ENCODE measurements at regions not wholly inside any gene's neighbourhood (a gene's known extent, or its start where the extent isn't known, plus 50 kb on each side); places are given as distances from the start of the nearest gene placed in this dataset.

DNA sequence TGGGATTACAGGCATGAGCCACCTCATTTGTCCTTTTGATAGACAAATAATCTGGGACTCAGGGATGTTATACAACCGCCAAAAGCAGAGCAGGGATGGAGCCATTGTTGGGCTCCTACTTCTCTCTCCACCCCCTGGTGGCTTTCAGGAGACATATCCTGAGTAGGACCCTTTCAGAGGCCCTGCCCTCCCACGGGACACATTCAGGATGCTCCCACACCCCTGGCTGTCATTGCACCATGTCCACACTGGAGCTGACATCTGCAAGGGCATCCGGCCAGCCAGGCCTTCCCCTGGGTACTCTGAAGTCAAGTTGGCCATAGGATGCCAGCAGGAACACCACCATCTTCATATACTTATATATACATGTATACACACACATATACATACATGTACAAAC, 181.8 kb downstream of the SYK start:
- Histone ChIP-seq H3K4me2 (no peak overlapping the region), H3K9me3 (no peaks in the 10 kb centered on the region), H3F3A (replicated peaks; ENCODE audit: insufficient read depth) (no peaks in the 10 kb centered on the region), H3K9ac (no peak overlapping the region), H3K79me2 (ENCODE audit: insufficient read depth) (no peaks in the 10 kb centered on the region), H3K4me1 (ENCODE audit: control insufficient read depth in 1 of 2, insufficient read depth in 2 of 2, low read depth in 1 of 2, low read length in 1 of 2) (0 out of 4 replicates have a peak, but pooled peaks cover 0 to 3% of the 10 kb centered on the region in 2 experiments), H3K36me3 (replicated peaks in 1 of 2; ENCODE audit: control insufficient read depth in 1 of 2, insufficient read depth in 2 of 2, low read length in 1 of 2) (no peaks in the 10 kb centered on the region), H3K4me3 (ENCODE audit: low read depth in 2 of 2, low read length in 1 of 2) (no peak overlapping the region), H3K9me2 (no peaks in the 10 kb centered on the region), H3K27me3 (ENCODE audit: insufficient read depth) (no peaks in the 10 kb centered on the region), H4K20me1 (ENCODE audit: insufficient read depth) (no peaks in the 10 kb centered on the region), H2AFZ (ENCODE audit: low read depth) (no peak overlapping the region), H3K27ac (ENCODE audit: low read depth in 2 of 2, low read length in 1 of 2) (no peak overlapping the region)
- no peak for TF ChIP-seq SIN3A (IDR thresholded peaks at IDR 0.05; ENCODE audit: borderline replicate concordance, low read depth, low read length)
- no peak for TF ChIP-seq CHD2 (IDR thresholded peaks at IDR 0.05; ENCODE audit: low read length, partially characterized antibody)
- TF ChIP-seq, protein P1, sequence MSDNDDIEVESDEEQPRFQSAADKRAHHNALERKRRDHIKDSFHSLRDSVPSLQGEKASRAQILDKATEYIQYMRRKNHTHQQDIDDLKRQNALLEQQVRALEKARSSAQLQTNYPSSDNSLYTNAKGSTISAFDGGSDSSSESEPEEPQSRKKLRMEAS (IDR thresholded peaks at IDR 0.05; ENCODE audit: low read depth), result no peak
- no peak for TF ChIP-seq TCF12 (IDR thresholded peaks at IDR 0.05)
- TF ChIP-seq, protein P2, sequence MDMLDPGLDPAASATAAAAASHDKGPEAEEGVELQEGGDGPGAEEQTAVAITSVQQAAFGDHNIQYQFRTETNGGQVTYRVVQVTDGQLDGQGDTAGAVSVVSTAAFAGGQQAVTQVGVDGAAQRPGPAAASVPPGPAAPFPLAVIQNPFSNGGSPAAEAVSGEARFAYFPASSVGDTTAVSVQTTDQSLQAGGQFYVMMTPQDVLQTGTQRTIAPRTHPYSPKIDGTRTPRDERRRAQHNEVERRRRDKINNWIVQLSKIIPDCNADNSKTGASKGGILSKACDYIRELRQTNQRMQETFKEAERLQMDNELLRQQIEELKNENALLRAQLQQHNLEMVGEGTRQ (IDR thresholded peaks at IDR 0.05; ENCODE audit: borderline replicate concordance, low read depth, low read length), result no peak
- no peak for TF ChIP-seq RXRA (IDR thresholded peaks at IDR 0.05; ENCODE audit: borderline replicate concordance, low read depth)
- DNase-seq, result no peak
- 66% methylated on average over 2 of the region's 3 CpGs for WGBS (ENCODE audit: low lambda C conversion rate)
- CTCF ChIA-PET, result no interaction called here
- POLR2A ChIA-PET, result no interaction called here

DNA sequence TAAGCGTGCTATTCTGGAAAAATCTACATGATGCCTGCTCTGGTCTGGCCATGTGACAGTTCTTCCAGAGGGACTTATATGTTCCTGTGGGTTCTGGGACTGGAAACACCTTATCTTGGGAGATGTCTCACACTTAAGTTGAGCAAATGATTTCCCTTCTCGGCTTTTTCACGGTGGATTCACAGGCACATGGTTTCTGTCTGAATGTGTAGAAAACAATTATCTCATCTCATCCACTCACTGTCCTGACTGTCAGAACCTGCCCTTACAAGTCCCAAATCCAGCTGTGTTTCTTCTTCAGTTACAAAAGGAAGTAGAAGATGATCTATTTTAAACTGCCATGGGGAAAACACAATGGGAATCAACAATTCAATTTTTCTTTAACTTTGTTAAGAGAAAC, 184.0 kb downstream of the SYK start:
- Histone ChIP-seq H4K20me1 (ENCODE audit: insufficient read depth) (no peaks in the 10 kb centered on the region), H3K4me2 (no peak overlapping the region), H3K27ac (ENCODE audit: low read depth in 2 of 2, low read length in 1 of 2) (no peak overlapping the region), H3K9ac (no peak overlapping the region), H2AFZ (ENCODE audit: low read depth) (no peak overlapping the region), H3K9me2 (no peaks in the 10 kb centered on the region), H3K79me2 (ENCODE audit: insufficient read depth) (no peaks in the 10 kb centered on the region), H3K4me1 (ENCODE audit: control insufficient read depth in 1 of 2, insufficient read depth in 2 of 2, low read depth in 1 of 2, low read length in 1 of 2) (0 out of 4 replicates have a peak, but pooled peaks cover 0 to 3% of the 10 kb centered on the region in 2 experiments), H3F3A (replicated peaks; ENCODE audit: insufficient read depth) (no peaks in the 10 kb centered on the region), H3K27me3 (ENCODE audit: insufficient read depth) (no peaks in the 10 kb centered on the region), H3K4me3 (ENCODE audit: low read depth in 2 of 2, low read length in 1 of 2) (no peak overlapping the region), H3K36me3 (replicated peaks in 1 of 2; ENCODE audit: control insufficient read depth in 1 of 2, insufficient read depth in 2 of 2, low read length in 1 of 2) (no peaks in the 10 kb centered on the region), H3K9me3 (peaks cover 7% of the 10 kb centered on the region; the same call in 1 of the 2 replicates)
- no peak for DNase-seq
- 89% methylated on average over 3 of the region's 3 CpGs for WGBS (ENCODE audit: low lambda C conversion rate)
- POLR2A ChIA-PET, result no interaction called here
- CTCF ChIA-PET, result interaction anchor here (1.5 kb wide), 1 partner anchor 440 kb away, joined by 5 read pairs; no protein-coding TSS in a partner anchor
- TF ChIP-seq JUND (IDR thresholded peaks at IDR 0.05) (no peak), MXI1 (IDR thresholded peaks at IDR 0.05; ENCODE audit: low read depth, low read length) (no peak), FOXM1 (IDR thresholded peaks at IDR 0.05; ENCODE audit: low read depth) (no peak), MEF2A (IDR thresholded peaks at IDR 0.05; ENCODE audit: borderline replicate concordance, low read depth) (no peak), RAD21 (IDR thresholded peaks at IDR 0.05; ENCODE audit: low read length) (no peak), SIN3A (IDR thresholded peaks at IDR 0.05; ENCODE audit: borderline replicate concordance, low read depth, low read length) (no peak)
- TF ChIP-seq, protein P3, sequence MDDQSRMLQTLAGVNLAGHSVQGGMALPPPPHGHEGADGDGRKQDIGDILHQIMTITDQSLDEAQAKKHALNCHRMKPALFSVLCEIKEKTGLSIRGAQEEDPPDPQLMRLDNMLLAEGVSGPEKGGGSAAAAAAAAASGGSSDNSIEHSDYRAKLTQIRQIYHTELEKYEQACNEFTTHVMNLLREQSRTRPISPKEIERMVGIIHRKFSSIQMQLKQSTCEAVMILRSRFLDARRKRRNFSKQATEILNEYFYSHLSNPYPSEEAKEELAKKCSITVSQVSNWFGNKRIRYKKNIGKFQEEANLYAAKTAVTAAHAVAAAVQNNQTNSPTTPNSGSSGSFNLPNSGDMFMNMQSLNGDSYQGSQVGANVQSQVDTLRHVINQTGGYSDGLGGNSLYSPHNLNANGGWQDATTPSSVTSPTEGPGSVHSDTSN (IDR thresholded peaks at IDR 0.05), result no peak
- TF ChIP-seq, protein P4, sequence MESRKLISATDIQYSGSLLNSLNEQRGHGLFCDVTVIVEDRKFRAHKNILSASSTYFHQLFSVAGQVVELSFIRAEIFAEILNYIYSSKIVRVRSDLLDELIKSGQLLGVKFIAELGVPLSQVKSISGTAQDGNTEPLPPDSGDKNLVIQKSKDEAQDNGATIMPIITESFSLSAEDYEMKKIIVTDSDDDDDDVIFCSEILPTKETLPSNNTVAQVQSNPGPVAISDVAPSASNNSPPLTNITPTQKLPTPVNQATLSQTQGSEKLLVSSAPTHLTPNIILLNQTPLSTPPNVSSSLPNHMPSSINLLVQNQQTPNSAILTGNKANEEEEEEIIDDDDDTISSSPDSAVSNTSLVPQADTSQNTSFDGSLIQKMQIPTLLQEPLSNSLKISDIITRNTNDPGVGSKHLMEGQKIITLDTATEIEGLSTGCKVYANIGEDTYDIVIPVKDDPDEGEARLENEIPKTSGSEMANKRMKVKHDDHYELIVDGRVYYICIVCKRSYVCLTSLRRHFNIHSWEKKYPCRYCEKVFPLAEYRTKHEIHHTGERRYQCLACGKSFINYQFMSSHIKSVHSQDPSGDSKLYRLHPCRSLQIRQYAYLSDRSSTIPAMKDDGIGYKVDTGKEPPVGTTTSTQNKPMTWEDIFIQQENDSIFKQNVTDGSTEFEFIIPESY (IDR thresholded peaks at IDR 0.05; ENCODE audit: borderline replicate concordance, low read depth), result no peak
- TF ChIP-seq, protein P5, sequence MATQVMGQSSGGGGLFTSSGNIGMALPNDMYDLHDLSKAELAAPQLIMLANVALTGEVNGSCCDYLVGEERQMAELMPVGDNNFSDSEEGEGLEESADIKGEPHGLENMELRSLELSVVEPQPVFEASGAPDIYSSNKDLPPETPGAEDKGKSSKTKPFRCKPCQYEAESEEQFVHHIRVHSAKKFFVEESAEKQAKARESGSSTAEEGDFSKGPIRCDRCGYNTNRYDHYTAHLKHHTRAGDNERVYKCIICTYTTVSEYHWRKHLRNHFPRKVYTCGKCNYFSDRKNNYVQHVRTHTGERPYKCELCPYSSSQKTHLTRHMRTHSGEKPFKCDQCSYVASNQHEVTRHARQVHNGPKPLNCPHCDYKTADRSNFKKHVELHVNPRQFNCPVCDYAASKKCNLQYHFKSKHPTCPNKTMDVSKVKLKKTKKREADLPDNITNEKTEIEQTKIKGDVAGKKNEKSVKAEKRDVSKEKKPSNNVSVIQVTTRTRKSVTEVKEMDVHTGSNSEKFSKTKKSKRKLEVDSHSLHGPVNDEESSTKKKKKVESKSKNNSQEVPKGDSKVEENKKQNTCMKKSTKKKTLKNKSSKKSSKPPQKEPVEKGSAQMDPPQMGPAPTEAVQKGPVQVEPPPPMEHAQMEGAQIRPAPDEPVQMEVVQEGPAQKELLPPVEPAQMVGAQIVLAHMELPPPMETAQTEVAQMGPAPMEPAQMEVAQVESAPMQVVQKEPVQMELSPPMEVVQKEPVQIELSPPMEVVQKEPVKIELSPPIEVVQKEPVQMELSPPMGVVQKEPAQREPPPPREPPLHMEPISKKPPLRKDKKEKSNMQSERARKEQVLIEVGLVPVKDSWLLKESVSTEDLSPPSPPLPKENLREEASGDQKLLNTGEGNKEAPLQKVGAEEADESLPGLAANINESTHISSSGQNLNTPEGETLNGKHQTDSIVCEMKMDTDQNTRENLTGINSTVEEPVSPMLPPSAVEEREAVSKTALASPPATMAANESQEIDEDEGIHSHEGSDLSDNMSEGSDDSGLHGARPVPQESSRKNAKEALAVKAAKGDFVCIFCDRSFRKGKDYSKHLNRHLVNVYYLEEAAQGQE (IDR thresholded peaks at IDR 0.05; ENCODE audit: low read depth, low read length), result no peak
- TF ChIP-seq, protein P6, sequence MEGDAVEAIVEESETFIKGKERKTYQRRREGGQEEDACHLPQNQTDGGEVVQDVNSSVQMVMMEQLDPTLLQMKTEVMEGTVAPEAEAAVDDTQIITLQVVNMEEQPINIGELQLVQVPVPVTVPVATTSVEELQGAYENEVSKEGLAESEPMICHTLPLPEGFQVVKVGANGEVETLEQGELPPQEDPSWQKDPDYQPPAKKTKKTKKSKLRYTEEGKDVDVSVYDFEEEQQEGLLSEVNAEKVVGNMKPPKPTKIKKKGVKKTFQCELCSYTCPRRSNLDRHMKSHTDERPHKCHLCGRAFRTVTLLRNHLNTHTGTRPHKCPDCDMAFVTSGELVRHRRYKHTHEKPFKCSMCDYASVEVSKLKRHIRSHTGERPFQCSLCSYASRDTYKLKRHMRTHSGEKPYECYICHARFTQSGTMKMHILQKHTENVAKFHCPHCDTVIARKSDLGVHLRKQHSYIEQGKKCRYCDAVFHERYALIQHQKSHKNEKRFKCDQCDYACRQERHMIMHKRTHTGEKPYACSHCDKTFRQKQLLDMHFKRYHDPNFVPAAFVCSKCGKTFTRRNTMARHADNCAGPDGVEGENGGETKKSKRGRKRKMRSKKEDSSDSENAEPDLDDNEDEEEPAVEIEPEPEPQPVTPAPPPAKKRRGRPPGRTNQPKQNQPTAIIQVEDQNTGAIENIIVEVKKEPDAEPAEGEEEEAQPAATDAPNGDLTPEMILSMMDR (IDR thresholded peaks at IDR 0.05), result no peak
- TF ChIP-seq, protein P7, sequence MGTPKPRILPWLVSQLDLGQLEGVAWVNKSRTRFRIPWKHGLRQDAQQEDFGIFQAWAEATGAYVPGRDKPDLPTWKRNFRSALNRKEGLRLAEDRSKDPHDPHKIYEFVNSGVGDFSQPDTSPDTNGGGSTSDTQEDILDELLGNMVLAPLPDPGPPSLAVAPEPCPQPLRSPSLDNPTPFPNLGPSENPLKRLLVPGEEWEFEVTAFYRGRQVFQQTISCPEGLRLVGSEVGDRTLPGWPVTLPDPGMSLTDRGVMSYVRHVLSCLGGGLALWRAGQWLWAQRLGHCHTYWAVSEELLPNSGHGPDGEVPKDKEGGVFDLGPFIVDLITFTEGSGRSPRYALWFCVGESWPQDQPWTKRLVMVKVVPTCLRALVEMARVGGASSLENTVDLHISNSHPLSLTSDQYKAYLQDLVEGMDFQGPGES (IDR thresholded peaks at IDR 0.05; ENCODE audit: low read depth, low read length), result no peak
